ENCODE measurements at regions not wholly inside any gene's neighbourhood (a gene's known extent, or its start where the extent isn't known, plus 50 kb on each side); places are given as distances from the start of the nearest gene placed in this dataset.
A peak's percentile ranks its signal among the peaks of the same experiment; 100 is the strongest.

DNA sequence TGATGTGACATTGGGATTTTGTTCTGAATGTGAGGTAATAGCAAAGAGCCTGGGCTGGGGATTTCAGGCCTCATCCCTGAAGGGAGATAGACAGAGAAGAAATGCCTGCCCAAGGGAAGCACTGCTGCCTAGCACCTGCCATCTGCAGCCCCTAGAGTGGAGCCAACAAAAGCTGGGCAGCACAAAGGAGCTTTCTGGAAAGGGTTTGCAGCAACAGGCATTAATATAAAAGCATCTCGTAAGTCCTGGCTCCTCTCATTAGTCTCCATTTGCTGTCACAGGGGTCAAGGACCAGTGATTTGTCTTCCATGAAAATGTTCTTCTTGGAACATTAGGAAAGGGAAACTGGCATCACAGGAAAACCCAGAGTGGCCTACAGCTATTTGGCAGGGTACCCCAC, 157.2 kb upstream of the SLC14A2 start:
- Histone ChIP-seq H3K4me2 (ENCODE audit: low read length) (no peak overlapping the region), H3K4me1 (ENCODE audit: insufficient read depth, low read length) (no peaks in the 10 kb centered on the region), H3K9me3 (ENCODE audit: insufficient read depth, low read depth, low read length) (no peaks in the 10 kb centered on the region), H3K4me3 (ENCODE audit: insufficient read depth, low read depth, low read length) (no peak overlapping the region), H3K27ac (ENCODE audit: low read depth, low read length) (no peak overlapping the region), H3K79me2 (ENCODE audit: insufficient read depth, low read length) (no peaks in the 10 kb centered on the region), H4K20me1 (ENCODE audit: insufficient read depth, low read length) (no peaks in the 10 kb centered on the region), H3K9ac (ENCODE audit: low read length) (no peak overlapping the region), H3K27me3 (ENCODE audit: insufficient read depth, low read length) (peaks cover 4% of the 10 kb centered on the region), H3K36me3 (ENCODE audit: insufficient read depth, low read length) (no peaks in the 10 kb centered on the region), H2AFZ (ENCODE audit: low read depth, low read length) (no peak overlapping the region)
- Mint-ChIP-seq H3K36me3 (ENCODE audit: low read depth, unreplicated experiment) (no peaks in the 10 kb centered on the region), H3K27ac (ENCODE audit: unreplicated experiment) (no peak overlapping the region), H3K27me3 (ENCODE audit: low read depth, unreplicated experiment) (peaks cover 41% of the 10 kb centered on the region), H3K9me3 (ENCODE audit: unreplicated experiment) (no peaks in the 10 kb centered on the region), H3K4me3 (ENCODE audit: unreplicated experiment) (no peak overlapping the region), H3K4me1 (ENCODE audit: low read depth, unreplicated experiment) (no peaks in the 10 kb centered on the region)
- no peak for DNase-seq (ENCODE audit: low read depth)
- TF ChIP-seq, protein P1, sequence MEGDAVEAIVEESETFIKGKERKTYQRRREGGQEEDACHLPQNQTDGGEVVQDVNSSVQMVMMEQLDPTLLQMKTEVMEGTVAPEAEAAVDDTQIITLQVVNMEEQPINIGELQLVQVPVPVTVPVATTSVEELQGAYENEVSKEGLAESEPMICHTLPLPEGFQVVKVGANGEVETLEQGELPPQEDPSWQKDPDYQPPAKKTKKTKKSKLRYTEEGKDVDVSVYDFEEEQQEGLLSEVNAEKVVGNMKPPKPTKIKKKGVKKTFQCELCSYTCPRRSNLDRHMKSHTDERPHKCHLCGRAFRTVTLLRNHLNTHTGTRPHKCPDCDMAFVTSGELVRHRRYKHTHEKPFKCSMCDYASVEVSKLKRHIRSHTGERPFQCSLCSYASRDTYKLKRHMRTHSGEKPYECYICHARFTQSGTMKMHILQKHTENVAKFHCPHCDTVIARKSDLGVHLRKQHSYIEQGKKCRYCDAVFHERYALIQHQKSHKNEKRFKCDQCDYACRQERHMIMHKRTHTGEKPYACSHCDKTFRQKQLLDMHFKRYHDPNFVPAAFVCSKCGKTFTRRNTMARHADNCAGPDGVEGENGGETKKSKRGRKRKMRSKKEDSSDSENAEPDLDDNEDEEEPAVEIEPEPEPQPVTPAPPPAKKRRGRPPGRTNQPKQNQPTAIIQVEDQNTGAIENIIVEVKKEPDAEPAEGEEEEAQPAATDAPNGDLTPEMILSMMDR (IDR thresholded peaks at IDR 0.05; ENCODE audit: insufficient read depth, low read depth, low read length): no peak
- no peak for TF ChIP-seq EZH2 (IDR thresholded peaks at IDR 0.05; ENCODE audit: insufficient read depth, low read length)
- FAIRE-seq: no peak

DNA sequence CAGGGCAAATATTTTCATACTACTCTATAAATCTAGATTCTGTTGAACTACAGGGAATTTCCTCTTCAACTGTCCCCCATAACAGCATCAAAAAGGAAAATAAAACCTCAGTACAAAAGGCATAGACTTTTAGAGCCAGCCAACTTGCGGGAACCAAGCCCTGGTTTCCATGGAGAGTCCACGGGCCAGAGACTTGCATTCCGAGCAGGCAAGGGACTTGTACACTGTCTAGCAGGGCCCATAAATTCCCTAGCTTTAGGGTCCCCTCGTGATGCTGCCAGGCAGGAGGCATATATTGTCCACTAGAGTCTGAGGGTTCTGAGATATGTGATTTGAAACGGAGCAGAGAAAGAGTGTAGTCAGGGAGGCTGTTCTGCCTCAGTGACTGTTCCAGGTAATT, 153.1 kb upstream of the SLC14A2 start:
- DNase-seq (ENCODE audit: low read depth): no peak
- Mint-ChIP-seq H3K9me3 (ENCODE audit: unreplicated experiment) (peaks cover 2% of the 10 kb centered on the region), H3K4me3 (ENCODE audit: unreplicated experiment) (no peak overlapping the region), H3K27me3 (ENCODE audit: low read depth, unreplicated experiment) (peaks cover 42% of the 10 kb centered on the region), H3K27ac (ENCODE audit: unreplicated experiment) (no peak overlapping the region), H3K36me3 (ENCODE audit: low read depth, unreplicated experiment) (no peaks in the 10 kb centered on the region), H3K4me1 (ENCODE audit: low read depth, unreplicated experiment) (no peaks in the 10 kb centered on the region)
- TF ChIP-seq EZH2 (IDR thresholded peaks at IDR 0.05; ENCODE audit: insufficient read depth, low read length): no peak
- TF ChIP-seq, protein P1 (IDR thresholded peaks at IDR 0.05; ENCODE audit: insufficient read depth, low read depth, low read length): no peak
- Histone ChIP-seq H3K27ac (ENCODE audit: low read depth, low read length) (no peak overlapping the region), H3K9ac (ENCODE audit: low read length) (no peak overlapping the region), H3K4me1 (ENCODE audit: insufficient read depth, low read length) (no peaks in the 10 kb centered on the region), H2AFZ (ENCODE audit: low read depth, low read length) (no peak overlapping the region), H4K20me1 (ENCODE audit: insufficient read depth, low read length) (no peaks in the 10 kb centered on the region), H3K4me2 (ENCODE audit: low read length) (no peak overlapping the region), H3K36me3 (ENCODE audit: insufficient read depth, low read length) (no peaks in the 10 kb centered on the region), H3K79me2 (ENCODE audit: insufficient read depth, low read length) (no peaks in the 10 kb centered on the region), H3K27me3 (ENCODE audit: insufficient read depth, low read length) (peaks cover 2% of the 10 kb centered on the region), H3K9me3 (ENCODE audit: insufficient read depth, low read depth, low read length) (no peaks in the 10 kb centered on the region), H3K4me3 (ENCODE audit: insufficient read depth, low read depth, low read length) (no peak overlapping the region)
- no peak for FAIRE-seq

DNA sequence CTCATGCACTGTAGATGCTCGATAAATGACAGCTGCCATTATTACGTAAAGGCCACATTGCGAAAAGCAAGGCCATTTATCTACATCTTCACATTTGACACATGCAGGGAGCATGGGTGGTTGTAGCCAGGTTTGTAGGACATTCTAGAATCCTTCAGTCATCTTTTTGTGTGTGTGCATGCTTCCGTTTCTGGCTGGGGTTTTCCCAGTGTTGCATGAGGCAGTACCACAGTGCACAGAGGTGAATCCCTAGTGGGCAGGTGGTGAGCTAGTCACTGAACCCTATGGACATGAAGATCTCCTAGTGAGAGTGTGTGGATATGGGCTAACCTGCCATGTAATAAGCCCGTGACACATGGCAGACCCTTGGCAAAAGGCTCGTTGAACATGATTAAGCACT, 151.8 kb upstream of the SLC14A2 start:
- no peak overlapping the region for H3K4me3 Mint-ChIP-seq (ENCODE audit: unreplicated experiment)
- H3K4me3 ChIP-seq (ENCODE audit: insufficient read depth, low read depth, low read length): no peak overlapping the region
- no peak overlapping the region for H2AFZ ChIP-seq (ENCODE audit: low read depth, low read length)
- H3K9ac ChIP-seq (ENCODE audit: low read length): no peak overlapping the region
- no peak overlapping the region for H3K27ac ChIP-seq (ENCODE audit: low read depth, low read length)
- no peaks in the 10 kb centered on the region for H3K4me1 Mint-ChIP-seq (ENCODE audit: low read depth, unreplicated experiment)
- no peaks in the 10 kb centered on the region for H3K36me3 ChIP-seq (ENCODE audit: insufficient read depth, low read length)
- peaks cover 2% of the 10 kb centered on the region for H3K9me3 Mint-ChIP-seq (ENCODE audit: unreplicated experiment)
- no peaks in the 10 kb centered on the region for H3K4me1 ChIP-seq (ENCODE audit: insufficient read depth, low read length)
- FAIRE-seq: no peak
- peaks cover 32% of the 10 kb centered on the region for H3K27me3 Mint-ChIP-seq (ENCODE audit: low read depth, unreplicated experiment)
- H3K4me2 ChIP-seq (ENCODE audit: low read length): no peak overlapping the region
- TF ChIP-seq, protein P1 (IDR thresholded peaks at IDR 0.05; ENCODE audit: insufficient read depth, low read depth, low read length): no peak
- TF ChIP-seq EZH2 (IDR thresholded peaks at IDR 0.05; ENCODE audit: insufficient read depth, low read length): no peak
- no peaks in the 10 kb centered on the region for H3K36me3 Mint-ChIP-seq (ENCODE audit: low read depth, unreplicated experiment)
- peak overlapping the region; percentile 42 for H3K27ac Mint-ChIP-seq (ENCODE audit: unreplicated experiment)
- no peak for DNase-seq (ENCODE audit: low read depth)
- no peaks in the 10 kb centered on the region for H3K9me3 ChIP-seq (ENCODE audit: insufficient read depth, low read depth, low read length)
- no peaks in the 10 kb centered on the region for H4K20me1 ChIP-seq (ENCODE audit: insufficient read depth, low read length)
- no peaks in the 10 kb centered on the region for H3K79me2 ChIP-seq (ENCODE audit: insufficient read depth, low read length)
- H3K27me3 ChIP-seq (ENCODE audit: insufficient read depth, low read length): peaks cover 2% of the 10 kb centered on the region

Data from astrocyte (in vitro differentiated cells and primary cell).